ENCODE measurements at regions not wholly inside any gene's neighbourhood (a gene's known extent, or its start where the extent isn't known, plus 50 kb on each side); places are given as distances from the start of the nearest gene placed in this dataset.
"Not testable (repeated sequence)": the region's sequence is repeated elsewhere in the genome, so short reads cannot be mapped to it uniquely, and the experiment has no call there.

GRCh38 chr1:79252598-79252997, 246.1 kb upstream of the ADGRL4 start:
- Histone ChIP-seq H3K4me3 (replicated peaks; ENCODE audit: low read depth, low read length) (no peak overlapping the region), H3K36me3 (ENCODE audit: control insufficient read depth, insufficient read depth, low read length) (no peaks in the 10 kb centered on the region), H3K27me3 (replicated peaks; ENCODE audit: control insufficient read depth, insufficient read depth, low read length) (no peaks in the 10 kb centered on the region)
- TF ChIP-seq, protein P1, sequence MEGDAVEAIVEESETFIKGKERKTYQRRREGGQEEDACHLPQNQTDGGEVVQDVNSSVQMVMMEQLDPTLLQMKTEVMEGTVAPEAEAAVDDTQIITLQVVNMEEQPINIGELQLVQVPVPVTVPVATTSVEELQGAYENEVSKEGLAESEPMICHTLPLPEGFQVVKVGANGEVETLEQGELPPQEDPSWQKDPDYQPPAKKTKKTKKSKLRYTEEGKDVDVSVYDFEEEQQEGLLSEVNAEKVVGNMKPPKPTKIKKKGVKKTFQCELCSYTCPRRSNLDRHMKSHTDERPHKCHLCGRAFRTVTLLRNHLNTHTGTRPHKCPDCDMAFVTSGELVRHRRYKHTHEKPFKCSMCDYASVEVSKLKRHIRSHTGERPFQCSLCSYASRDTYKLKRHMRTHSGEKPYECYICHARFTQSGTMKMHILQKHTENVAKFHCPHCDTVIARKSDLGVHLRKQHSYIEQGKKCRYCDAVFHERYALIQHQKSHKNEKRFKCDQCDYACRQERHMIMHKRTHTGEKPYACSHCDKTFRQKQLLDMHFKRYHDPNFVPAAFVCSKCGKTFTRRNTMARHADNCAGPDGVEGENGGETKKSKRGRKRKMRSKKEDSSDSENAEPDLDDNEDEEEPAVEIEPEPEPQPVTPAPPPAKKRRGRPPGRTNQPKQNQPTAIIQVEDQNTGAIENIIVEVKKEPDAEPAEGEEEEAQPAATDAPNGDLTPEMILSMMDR (IDR thresholded peaks at IDR 0.05; ENCODE audit: insufficient read depth, low read length, poor library complexity, severe bottlenecking): no peak
- no peak for DNase-seq (ENCODE audit: extremely low read depth, insufficient read length)

DNA sequence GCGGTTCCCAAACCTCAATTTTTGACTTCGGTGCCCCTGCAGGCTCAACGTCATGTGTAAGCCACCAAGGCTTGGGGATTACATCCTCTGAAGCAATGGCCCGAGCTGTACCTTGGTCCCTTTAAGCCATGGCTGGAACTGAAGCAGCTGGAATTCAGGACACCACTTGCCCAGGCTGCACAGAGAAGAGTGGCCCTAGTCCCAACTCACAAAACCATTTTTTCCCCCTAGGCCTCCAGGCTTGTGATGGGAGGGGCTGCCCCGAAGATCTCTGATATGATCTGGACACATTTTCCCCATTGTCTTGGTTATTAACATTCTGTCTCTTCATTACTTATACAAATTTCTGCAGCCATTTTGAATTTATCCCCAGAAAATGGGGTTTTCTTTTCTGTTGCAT, 233.3 kb upstream of the ADGRL4 start:
- Histone ChIP-seq H3K36me3 (ENCODE audit: control insufficient read depth, insufficient read depth, low read length) (no peaks in the 10 kb centered on the region), H3K27me3 (replicated peaks; ENCODE audit: control insufficient read depth, insufficient read depth, low read length) (no peaks in the 10 kb centered on the region), H3K4me3 (replicated peaks; ENCODE audit: low read depth, low read length) (no peak overlapping the region)
- no peak for DNase-seq (ENCODE audit: extremely low read depth, insufficient read length)
- TF ChIP-seq, protein P1 (IDR thresholded peaks at IDR 0.05; ENCODE audit: insufficient read depth, low read length, poor library complexity, severe bottlenecking): no peak

DNA sequence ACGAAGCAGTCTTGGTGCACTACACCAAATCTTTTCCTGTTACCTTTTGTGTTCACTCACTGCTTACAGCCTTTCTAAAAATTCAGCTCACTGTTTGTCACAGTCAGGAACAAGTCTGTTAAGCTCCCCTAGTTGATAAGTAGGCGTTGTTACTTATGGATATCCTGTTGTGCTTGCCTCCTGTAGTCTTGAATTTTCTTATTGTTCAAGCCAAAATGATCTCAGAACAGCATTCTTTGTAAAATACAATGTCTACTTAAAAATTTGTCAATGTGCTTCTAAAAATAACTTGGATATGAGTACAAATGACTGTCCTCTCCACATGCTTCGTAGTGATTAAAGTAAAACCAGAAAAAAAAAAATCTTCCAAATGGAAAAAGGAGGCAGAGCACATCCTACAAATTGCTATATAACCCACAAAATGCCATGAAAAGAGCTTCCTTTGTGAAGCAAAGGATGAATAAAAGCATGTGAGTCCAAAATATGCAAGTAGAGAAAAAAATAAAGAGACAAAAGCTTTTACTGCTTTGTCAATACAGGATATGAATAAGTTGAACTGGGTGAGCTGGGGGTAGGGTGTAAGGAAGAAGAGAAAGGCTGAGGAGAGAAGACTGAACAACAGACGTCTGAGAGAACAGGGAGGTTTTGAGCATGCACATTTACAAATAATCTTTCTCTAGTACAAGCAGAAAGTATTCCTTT, 228.9 kb upstream of the ADGRL4 start:
- DNase-seq (ENCODE audit: extremely low read depth, insufficient read length): no peak
- H3K4me3 ChIP-seq (replicated peaks; ENCODE audit: low read depth, low read length): no peak overlapping the region
- no peaks in the 10 kb centered on the region for H3K27me3 ChIP-seq (replicated peaks; ENCODE audit: control insufficient read depth, insufficient read depth, low read length)
- H3K36me3 ChIP-seq (ENCODE audit: control insufficient read depth, insufficient read depth, low read length): no peaks in the 10 kb centered on the region
- TF ChIP-seq, protein P1 (IDR thresholded peaks at IDR 0.05; ENCODE audit: insufficient read depth, low read length, poor library complexity, severe bottlenecking): no peak

DNA sequence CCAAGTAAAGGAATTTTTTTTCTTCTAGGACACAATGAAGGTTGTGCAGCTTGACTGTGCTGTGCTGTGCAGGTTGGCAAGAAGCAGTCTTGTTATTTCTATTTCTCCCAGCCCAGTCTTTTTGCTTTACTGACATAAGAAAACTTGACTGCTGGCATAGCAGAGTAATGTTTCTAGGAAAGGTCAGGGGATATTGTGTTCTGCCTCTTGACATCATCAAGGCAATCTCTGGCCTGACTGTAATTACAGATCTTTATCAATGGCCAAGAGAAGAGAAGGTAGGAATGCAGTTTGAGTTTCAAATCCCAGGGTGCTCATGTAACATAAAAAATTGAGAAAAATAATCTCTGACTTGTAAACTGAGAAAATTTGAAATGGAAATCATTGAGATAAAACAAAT, 226.3 kb upstream of the ADGRL4 start:
- Histone ChIP-seq H3K27me3 (replicated peaks; ENCODE audit: control insufficient read depth, insufficient read depth, low read length) (no peaks in the 10 kb centered on the region), H3K4me3 (replicated peaks; ENCODE audit: low read depth, low read length) (no peak overlapping the region), H3K36me3 (ENCODE audit: control insufficient read depth, insufficient read depth, low read length) (no peaks in the 10 kb centered on the region)
- TF ChIP-seq, protein P1 (IDR thresholded peaks at IDR 0.05; ENCODE audit: insufficient read depth, low read length, poor library complexity, severe bottlenecking): no peak
- DNase-seq (ENCODE audit: extremely low read depth, insufficient read length): no peak

DNA sequence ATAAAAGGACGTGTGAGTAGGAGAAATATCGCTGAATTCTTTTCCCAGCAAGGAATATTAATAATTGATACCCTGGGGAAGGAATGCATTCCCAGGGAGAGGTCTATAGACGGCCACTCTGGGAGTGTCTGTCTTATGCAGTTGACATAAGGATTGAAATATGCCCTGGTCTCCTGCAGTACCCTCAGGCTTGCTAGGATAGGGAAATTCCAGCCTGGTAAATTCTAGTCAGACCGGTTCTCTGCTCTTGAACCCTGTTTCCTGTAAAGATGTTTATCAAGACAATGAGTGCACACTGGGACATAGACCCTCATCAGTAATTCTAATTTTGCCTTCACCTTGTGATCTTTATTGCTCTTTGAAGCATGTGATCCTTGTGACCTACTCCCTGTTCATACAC, 224.2 kb upstream of the ADGRL4 start:
- DNase-seq (ENCODE audit: extremely low read depth, insufficient read length); H3K36me3 ChIP-seq (ENCODE audit: control insufficient read depth, insufficient read depth, low read length); H3K27me3 ChIP-seq (replicated peaks; ENCODE audit: control insufficient read depth, insufficient read depth, low read length); H3K4me3 ChIP-seq (replicated peaks; ENCODE audit: low read depth, low read length): not testable (repeated sequence)

DNA sequence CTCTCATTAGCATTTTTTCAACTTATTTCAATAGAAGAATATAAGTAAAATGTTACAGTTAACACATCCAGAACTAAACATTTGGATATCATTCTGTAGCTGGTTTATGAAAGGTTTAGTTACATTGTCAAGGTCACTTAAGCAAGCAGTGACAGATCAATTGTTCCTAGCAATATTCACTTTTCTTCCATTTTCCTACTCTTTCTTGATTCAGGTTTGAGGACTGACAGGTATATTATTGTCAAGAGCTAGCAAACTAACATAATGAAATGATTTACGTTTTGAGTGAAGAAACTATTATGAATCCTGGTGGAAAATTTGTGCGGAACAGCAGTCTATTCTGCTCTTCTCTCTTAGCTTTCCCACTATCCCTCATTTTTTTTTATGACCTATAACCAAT, 220.4 kb upstream of the ADGRL4 start:
- TF ChIP-seq, protein P1 (IDR thresholded peaks at IDR 0.05; ENCODE audit: insufficient read depth, low read length, poor library complexity, severe bottlenecking): no peak
- Histone ChIP-seq H3K4me3 (replicated peaks; ENCODE audit: low read depth, low read length) (no peak overlapping the region), H3K36me3 (ENCODE audit: control insufficient read depth, insufficient read depth, low read length) (no peaks in the 10 kb centered on the region), H3K27me3 (replicated peaks; ENCODE audit: control insufficient read depth, insufficient read depth, low read length) (no peaks in the 10 kb centered on the region)
- no peak for DNase-seq (ENCODE audit: extremely low read depth, insufficient read length)

Data from GM06990 (cell line).